ENCODE measurements at regions not wholly inside any gene's neighbourhood (a gene's known extent, or its start where the extent isn't known, plus 50 kb on each side); places are given as distances from the start of the nearest gene placed in this dataset.
"Not testable (repeated sequence)": the region's sequence is repeated elsewhere in the genome, so short reads cannot be mapped to it uniquely, and the experiment has no call there.

DNA sequence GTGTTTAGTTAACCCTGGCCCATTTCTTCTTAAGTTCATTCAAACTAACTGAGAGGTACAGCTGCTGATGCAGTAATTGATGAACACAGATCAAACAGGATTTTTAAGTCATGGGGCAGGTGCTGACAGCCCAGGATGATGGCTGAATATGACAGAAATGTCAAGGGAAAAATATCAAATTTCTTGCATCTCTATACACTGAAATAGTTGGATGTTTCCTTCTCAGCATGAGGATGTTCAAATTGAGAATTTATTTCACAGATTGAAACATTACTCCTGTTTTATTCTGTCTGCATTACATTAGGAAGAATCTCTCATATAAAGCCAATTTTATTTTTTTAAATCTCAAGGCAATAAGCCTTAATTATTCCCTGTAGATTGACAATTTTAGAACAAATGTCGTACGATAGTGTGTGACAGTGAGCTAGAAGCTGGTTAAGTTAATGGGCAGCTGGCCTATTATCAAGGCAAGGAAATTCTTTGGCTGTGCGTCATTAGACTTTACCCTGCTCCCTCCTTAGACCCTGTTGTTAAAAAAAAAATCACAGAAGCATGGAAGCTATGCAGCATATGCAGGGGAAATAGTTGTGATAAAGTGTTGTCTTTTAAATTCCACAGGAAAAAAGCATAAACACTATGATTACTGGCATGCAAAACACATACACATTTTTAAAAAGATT is 183.8 kb upstream of the KCNMB2 start:
- Histone ChIP-seq H3K4me1 (replicated peaks; ENCODE audit: insufficient read depth) (no peaks in the 10 kb centered on the region), H3K4me3 (no peak overlapping the region), H3K79me2 (ENCODE audit: low read depth) (no peaks in the 10 kb centered on the region), H3K9me3 (ENCODE audit: insufficient read depth, low read depth) (peaks cover 6% of the 10 kb centered on the region; the same call in 1 of the 2 replicates), H4K20me1 (ENCODE audit: insufficient read depth) (no peaks in the 10 kb centered on the region), H2AFZ (no peak overlapping the region), H3K9me2 (ENCODE audit: insufficient read depth) (no peaks in the 10 kb centered on the region; the same call in 1 of the 2 replicates), H3K36me3 (ENCODE audit: low read depth) (no peaks in the 10 kb centered on the region), H3K27me3 (ENCODE audit: insufficient read depth, low read depth) (no peaks in the 10 kb centered on the region), H3K27ac (no peak overlapping the region), H3K4me2 (no peak overlapping the region), H3F3A (ENCODE audit: insufficient read depth, low read depth) (no peaks in the 10 kb centered on the region)
- no TSS peak for BruUV-seq (replicated peaks)
- TF ChIP-seq EZH2 (IDR thresholded peaks at IDR 0.05; ENCODE audit: low read depth) = no peak
- TF ChIP-seq, protein P1, sequence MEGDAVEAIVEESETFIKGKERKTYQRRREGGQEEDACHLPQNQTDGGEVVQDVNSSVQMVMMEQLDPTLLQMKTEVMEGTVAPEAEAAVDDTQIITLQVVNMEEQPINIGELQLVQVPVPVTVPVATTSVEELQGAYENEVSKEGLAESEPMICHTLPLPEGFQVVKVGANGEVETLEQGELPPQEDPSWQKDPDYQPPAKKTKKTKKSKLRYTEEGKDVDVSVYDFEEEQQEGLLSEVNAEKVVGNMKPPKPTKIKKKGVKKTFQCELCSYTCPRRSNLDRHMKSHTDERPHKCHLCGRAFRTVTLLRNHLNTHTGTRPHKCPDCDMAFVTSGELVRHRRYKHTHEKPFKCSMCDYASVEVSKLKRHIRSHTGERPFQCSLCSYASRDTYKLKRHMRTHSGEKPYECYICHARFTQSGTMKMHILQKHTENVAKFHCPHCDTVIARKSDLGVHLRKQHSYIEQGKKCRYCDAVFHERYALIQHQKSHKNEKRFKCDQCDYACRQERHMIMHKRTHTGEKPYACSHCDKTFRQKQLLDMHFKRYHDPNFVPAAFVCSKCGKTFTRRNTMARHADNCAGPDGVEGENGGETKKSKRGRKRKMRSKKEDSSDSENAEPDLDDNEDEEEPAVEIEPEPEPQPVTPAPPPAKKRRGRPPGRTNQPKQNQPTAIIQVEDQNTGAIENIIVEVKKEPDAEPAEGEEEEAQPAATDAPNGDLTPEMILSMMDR (conservative IDR thresholded peaks at IDR 0.05) = no peak
- intact Hi-C loops (cut with micrococcal nuclease; ENCODE audit: unreplicated experiment) = no loop called here
- ChIA-PET POLR2A (ENCODE audit: unreplicated experiment) (no interaction called here), CTCF (no interaction called here)
- peak in 1 of 2 experiments; percentile 35 for DNase-seq

DNA sequence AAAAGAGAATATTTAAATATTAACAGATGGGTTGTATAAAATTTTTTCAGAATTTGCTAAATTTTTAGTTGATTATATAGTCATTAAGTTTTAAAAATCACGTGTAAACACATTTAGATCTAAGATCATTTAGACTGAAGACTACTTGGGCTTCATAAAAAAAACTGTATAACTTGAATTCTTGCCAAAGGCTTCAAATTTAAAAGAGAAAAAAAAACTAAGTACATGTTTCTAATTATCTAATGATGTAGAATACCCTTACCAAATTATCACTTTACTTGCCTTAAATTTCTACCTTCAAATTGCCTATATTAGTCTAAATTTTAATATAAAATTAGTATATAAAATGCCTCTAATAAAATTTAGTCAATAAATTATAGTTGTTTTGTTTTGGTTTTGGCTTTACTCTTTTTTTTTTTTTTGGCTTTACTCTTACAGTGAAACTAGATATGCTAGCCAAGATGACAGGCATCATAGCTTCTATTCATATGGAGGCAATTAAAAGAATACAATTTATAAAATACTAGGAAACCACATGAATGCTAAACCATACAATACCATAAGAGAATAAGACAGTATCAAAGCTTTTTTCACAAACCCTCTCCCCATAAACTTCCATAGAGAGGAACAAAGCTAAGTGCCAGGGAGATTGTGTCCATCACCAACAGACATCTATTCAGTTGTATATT is 183.1 kb upstream of the KCNMB2 start:
- Histone ChIP-seq H3K79me2 (ENCODE audit: low read depth) (no peaks in the 10 kb centered on the region), H3K27me3 (ENCODE audit: insufficient read depth, low read depth) (no peaks in the 10 kb centered on the region), H3K9me3 (ENCODE audit: insufficient read depth, low read depth) (peaks cover 6% of the 10 kb centered on the region; the same call in 1 of the 2 replicates), H3K36me3 (ENCODE audit: low read depth) (no peaks in the 10 kb centered on the region), H3K9me2 (ENCODE audit: insufficient read depth) (no peaks in the 10 kb centered on the region; the same call in 1 of the 2 replicates), H2AFZ (no peak overlapping the region), H3K4me3 (no peak overlapping the region), H4K20me1 (ENCODE audit: insufficient read depth) (no peaks in the 10 kb centered on the region), H3F3A (ENCODE audit: insufficient read depth, low read depth) (no peaks in the 10 kb centered on the region), H3K27ac (no peak overlapping the region), H3K4me1 (replicated peaks; ENCODE audit: insufficient read depth) (no peaks in the 10 kb centered on the region), H3K4me2 (no peak overlapping the region)
- CTCF ChIA-PET = no interaction called here
- POLR2A ChIA-PET (ENCODE audit: unreplicated experiment) = no interaction called here
- no TSS peak for BruUV-seq (replicated peaks)
- intact Hi-C loops (cut with micrococcal nuclease; ENCODE audit: unreplicated experiment) = no loop called here
- no peak for TF ChIP-seq EZH2 (IDR thresholded peaks at IDR 0.05; ENCODE audit: low read depth)
- TF ChIP-seq, protein P1 (conservative IDR thresholded peaks at IDR 0.05) = no peak
- DNase-seq = no peak

DNA sequence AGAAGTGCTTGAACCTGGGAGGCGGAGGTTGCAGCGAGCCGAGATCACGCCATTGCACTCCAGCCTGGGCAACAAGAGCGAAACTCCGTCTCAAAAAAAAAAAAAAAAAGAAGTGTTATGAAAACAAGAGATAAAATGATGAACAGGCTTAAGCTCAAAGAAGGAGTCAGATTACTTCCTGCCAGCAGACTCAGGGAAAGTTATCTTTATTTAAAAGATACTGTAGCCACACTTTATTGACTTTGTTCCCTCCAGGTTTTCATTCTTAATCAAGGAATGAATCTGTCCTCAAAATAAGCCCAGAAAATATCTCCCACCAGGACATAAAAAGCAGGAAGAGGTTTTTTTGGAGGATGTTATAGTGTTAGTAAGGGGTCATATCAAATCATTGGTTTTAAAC is 176.5 kb upstream of the KCNMB2 start:
- no peaks in the 10 kb centered on the region for H3K36me3 ChIP-seq (ENCODE audit: low read depth)
- H3K4me1 ChIP-seq (replicated peaks; ENCODE audit: insufficient read depth) = no peaks in the 10 kb centered on the region
- CTCF ChIA-PET = interaction anchor here (0.6 kb wide), 3 partner anchors 10 to 1301 kb away, joined by 3 to 7 read pairs (median 4); no protein-coding TSS in a partner anchor
- no peak for DNase-seq
- H3K4me2 ChIP-seq = no peak overlapping the region
- H3K9me3 ChIP-seq (ENCODE audit: insufficient read depth, low read depth) = peaks cover 12% of the 10 kb centered on the region; the same call in 1 of the 2 replicates
- POLR2A ChIA-PET (ENCODE audit: unreplicated experiment) = no interaction called here
- H3K79me2 ChIP-seq (ENCODE audit: low read depth) = no peaks in the 10 kb centered on the region
- H3F3A ChIP-seq (ENCODE audit: insufficient read depth, low read depth) = no peaks in the 10 kb centered on the region
- intact Hi-C loops (cut with micrococcal nuclease; ENCODE audit: unreplicated experiment) = no loop called here
- no peaks in the 10 kb centered on the region for H3K27me3 ChIP-seq (ENCODE audit: insufficient read depth, low read depth)
- H3K27ac ChIP-seq = no peak overlapping the region
- H2AFZ ChIP-seq = no peak overlapping the region
- no peaks in the 10 kb centered on the region for H4K20me1 ChIP-seq (ENCODE audit: insufficient read depth)
- H3K4me3 ChIP-seq = no peak overlapping the region
- no peaks in the 10 kb centered on the region for H3K9me2 ChIP-seq (ENCODE audit: insufficient read depth)
- TF ChIP-seq EZH2 (IDR thresholded peaks at IDR 0.05; ENCODE audit: low read depth) = no peak
- TF ChIP-seq, protein P1 (conservative IDR thresholded peaks at IDR 0.05) = no peak
- BruUV-seq (replicated peaks) = no TSS peak

DNA sequence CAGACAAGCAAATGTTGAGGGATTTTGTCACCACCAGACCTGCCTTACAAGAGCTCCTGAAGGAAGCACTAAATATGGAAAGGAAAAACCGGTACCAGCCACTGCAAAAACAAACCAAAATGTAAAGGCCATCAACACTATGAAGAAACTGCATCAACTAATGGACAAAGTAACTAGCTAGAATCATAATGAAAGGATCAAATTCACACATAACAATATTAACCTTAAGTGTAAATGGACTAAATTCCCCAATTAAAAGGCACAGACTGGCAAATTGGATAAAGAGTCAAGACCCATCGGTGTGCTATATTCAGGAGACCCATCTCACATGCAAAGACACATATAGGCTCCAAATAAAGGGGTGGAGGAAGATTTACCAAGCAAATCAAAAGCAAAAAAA is 173.2 kb upstream of the KCNMB2 start:
- H4K20me1 ChIP-seq (ENCODE audit: insufficient read depth); POLR2A ChIA-PET (ENCODE audit: unreplicated experiment); H3K4me2 ChIP-seq; BruUV-seq (replicated peaks); DNase-seq; H3K36me3 ChIP-seq (ENCODE audit: low read depth); H3K4me1 ChIP-seq (replicated peaks; ENCODE audit: insufficient read depth); intact Hi-C loops (cut with micrococcal nuclease; ENCODE audit: unreplicated experiment); CTCF ChIA-PET; H3K9me3 ChIP-seq (ENCODE audit: insufficient read depth, low read depth); H3K79me2 ChIP-seq (ENCODE audit: low read depth); H2AFZ ChIP-seq; H3K27me3 ChIP-seq (ENCODE audit: insufficient read depth, low read depth); H3K27ac ChIP-seq; H3K9me2 ChIP-seq (ENCODE audit: insufficient read depth); H3K4me3 ChIP-seq; H3F3A ChIP-seq (ENCODE audit: insufficient read depth, low read depth): not testable (repeated sequence)

Data from PC-9 (cell line).